PC-9 (cell line): ENCODE measurements at regions not wholly inside any gene's neighbourhood (a gene's known extent, or its start where the extent isn't known, plus 50 kb on each side); places are given as distances from the start of the nearest gene placed in this dataset.
"Not testable (repeated sequence)": the region's sequence is repeated elsewhere in the genome, so short reads cannot be mapped to it uniquely, and the experiment has no call there.

Experiments
- BruUV-seq: library from RNA; stranded (reverse); fragments of 400-500 nt; replicated peaks from 2 replicates; lab custom pipeline; 2021; lab: Mats Ljungman, UMichigan
- CTCF ChIA-PET: fragments of 300-600 bp; sonication (Branson Sonifier 250); formaldehyde crosslinking; loops from one replicate; lab custom pipeline; 2022; ENCODE audit warnings: antibody characterized with exemption; lab: Charles Lee
- POLR2A ChIA-PET: fragments of 300-600 bp; sonication (Branson Sonifier 250); formaldehyde crosslinking; loops from one replicate; lab custom pipeline; 2022; ENCODE audit warnings: antibody characterized with exemption; ENCODE audit not compliant: unreplicated experiment; lab: Charles Lee
- DNase-seq, 2 experiments: peaks; one replicate each; pipeline versions ENCODE4 v3.0.0 to v3.0.0-alpha.2; 2015 to 2022; ENCODE audit warnings: mixed read lengths in 1 of 2
- H2AFZ ChIP-seq: fragments of 200-600 bp; sonication (generic); 2 replicates; pipeline ENCODE4 v1.8.1; 2017; ENCODE audit warnings: antibody characterized with exemption
- H3F3A ChIP-seq: fragments of 200-600 bp; sonication (generic); 2 replicates; pipeline ENCODE4 v1.8.1; 2017; ENCODE audit warnings: antibody characterized with exemption, mild to moderate bottlenecking, low read depth; ENCODE audit not compliant: insufficient read depth
- H3K27ac ChIP-seq: fragments of 200-600 bp; sonication (generic); 2 replicates; pipeline ENCODE4 v1.6.1; 2016; ENCODE audit warnings: mixed run types
- H3K27me3 ChIP-seq: fragments of 200-600 bp; sonication (generic); 2 replicates; pipeline ENCODE4 v1.6.1; 2016; ENCODE audit warnings: low read depth, mixed run types; ENCODE audit not compliant: insufficient read depth
- H3K36me3 ChIP-seq: fragments of 200-600 bp; sonication (generic); 2 replicates; pipeline ENCODE4 v1.6.1; 2016; ENCODE audit warnings: low read depth, mixed run types
- H3K4me1 ChIP-seq: fragments of 200-600 bp; sonication (generic); replicated peaks from 2 replicates; pipeline ENCODE4 v1.6.1; 2016; ENCODE audit warnings: mixed run types; ENCODE audit not compliant: insufficient read depth
- H3K4me2 ChIP-seq: fragments of 200-600 bp; sonication (generic); 2 replicates; pipeline ENCODE4 v1.6.1; 2017; ENCODE audit warnings: mixed run types
- H3K4me3 ChIP-seq: fragments of 200-600 bp; sonication (generic); 2 replicates; pipeline ENCODE4 v1.6.1; 2016; ENCODE audit warnings: mixed run types
- H3K79me2 ChIP-seq: fragments of 200-600 bp; sonication (generic); 2 replicates; pipeline ENCODE4 v1.6.1; 2017; ENCODE audit warnings: low read depth, mixed run types
- H3K9me2 ChIP-seq: fragments of 200-600 bp; sonication (generic); 2 replicates; pipeline ENCODE4 v1.8.1; 2017; ENCODE audit warnings: mild to moderate bottlenecking; ENCODE audit not compliant: insufficient read depth
- H3K9me3 ChIP-seq: fragments of 200-600 bp; sonication (generic); 2 replicates; pipeline ENCODE4 v1.8.1; 2016; ENCODE audit warnings: low read depth; ENCODE audit not compliant: insufficient read depth
- H4K20me1 ChIP-seq: fragments of 200-600 bp; sonication (generic); 2 replicates; pipeline ENCODE4 v1.8.1; 2017; ENCODE audit not compliant: insufficient read depth
- EZH2 ChIP-seq: fragments of 200-600 bp; sonication (generic); IDR thresholded peaks from 2 replicates; pipeline ENCODE4 v1.8.0; 2017; ENCODE audit warnings: antibody characterized with exemption, low read depth
- intact Hi-C: fragments of 100-400 bp; cut with micrococcal nuclease; formaldehyde crosslinking; loops from one replicate; pipeline ENCODE4 v1.10.0; 2022; ENCODE audit not compliant: unreplicated experiment
- TF ChIP-seq, protein P1 (sequence below): fragments of 200-600 bp; sonication (generic); conservative IDR thresholded peaks from 2 replicates; pipeline ENCODE4 v1.6.1; 2017; ENCODE audit warnings: mixed run types, antibody characterized with exemption, mild to moderate bottlenecking, moderate library complexity

- CTCF ChIA-PET = no interaction called here
Measured at GRCh38 chr7:70893422-70893821, 238.5 kb upstream of the GALNT17 start.

GRCh38 chr7:70893971-70894715, 237.8 kb upstream of the GALNT17 start:
- Histone ChIP-seq H2AFZ (no peak overlapping the region), H3K36me3 (no peaks in the 10 kb centered on the region), H3K27ac (no peak overlapping the region), H3K79me2 (no peaks in the 10 kb centered on the region), H3K4me1 (no peaks in the 10 kb centered on the region), H3K4me3 (no peak overlapping the region), H3K4me2 (no peak overlapping the region), H3F3A (no peaks in the 10 kb centered on the region), H3K9me3 (no peaks in the 10 kb centered on the region), H3K27me3 (peaks cover 9% of the 10 kb centered on the region), H4K20me1 (no peaks in the 10 kb centered on the region), H3K9me2 (no peaks in the 10 kb centered on the region)
- BruUV-seq = no TSS peak
- POLR2A ChIA-PET = no interaction called here
- intact Hi-C loops = no loop called here
- DNase-seq = no peak
- TF ChIP-seq, protein P1, sequence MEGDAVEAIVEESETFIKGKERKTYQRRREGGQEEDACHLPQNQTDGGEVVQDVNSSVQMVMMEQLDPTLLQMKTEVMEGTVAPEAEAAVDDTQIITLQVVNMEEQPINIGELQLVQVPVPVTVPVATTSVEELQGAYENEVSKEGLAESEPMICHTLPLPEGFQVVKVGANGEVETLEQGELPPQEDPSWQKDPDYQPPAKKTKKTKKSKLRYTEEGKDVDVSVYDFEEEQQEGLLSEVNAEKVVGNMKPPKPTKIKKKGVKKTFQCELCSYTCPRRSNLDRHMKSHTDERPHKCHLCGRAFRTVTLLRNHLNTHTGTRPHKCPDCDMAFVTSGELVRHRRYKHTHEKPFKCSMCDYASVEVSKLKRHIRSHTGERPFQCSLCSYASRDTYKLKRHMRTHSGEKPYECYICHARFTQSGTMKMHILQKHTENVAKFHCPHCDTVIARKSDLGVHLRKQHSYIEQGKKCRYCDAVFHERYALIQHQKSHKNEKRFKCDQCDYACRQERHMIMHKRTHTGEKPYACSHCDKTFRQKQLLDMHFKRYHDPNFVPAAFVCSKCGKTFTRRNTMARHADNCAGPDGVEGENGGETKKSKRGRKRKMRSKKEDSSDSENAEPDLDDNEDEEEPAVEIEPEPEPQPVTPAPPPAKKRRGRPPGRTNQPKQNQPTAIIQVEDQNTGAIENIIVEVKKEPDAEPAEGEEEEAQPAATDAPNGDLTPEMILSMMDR = no peak
- no peak for TF ChIP-seq EZH2
- CTCF ChIA-PET = no interaction called here

More at GRCh38 chr7:70893422-70893821, 238.5 kb upstream of the GALNT17 start:
- H3K4me1 ChIP-seq = no peaks in the 10 kb centered on the region
- H4K20me1 ChIP-seq = no peaks in the 10 kb centered on the region
- intact Hi-C loops = no loop called here
- H3K9me2 ChIP-seq = no peaks in the 10 kb centered on the region
- H3K4me3 ChIP-seq = no peak overlapping the region
- H3F3A ChIP-seq = no peaks in the 10 kb centered on the region
- no peak for TF ChIP-seq EZH2
- TF ChIP-seq, protein P1 = no peak
- peaks cover 9% of the 10 kb centered on the region for H3K27me3 ChIP-seq
- H3K27ac ChIP-seq = no peak overlapping the region
- no peaks in the 10 kb centered on the region for H3K9me3 ChIP-seq
- POLR2A ChIA-PET = no interaction called here
- no peak for DNase-seq
- no peaks in the 10 kb centered on the region for H3K79me2 ChIP-seq
- no peaks in the 10 kb centered on the region for H3K36me3 ChIP-seq
- H3K4me2 ChIP-seq = no peak overlapping the region
- no TSS peak for BruUV-seq
- no peak overlapping the region for H2AFZ ChIP-seq

DNA sequence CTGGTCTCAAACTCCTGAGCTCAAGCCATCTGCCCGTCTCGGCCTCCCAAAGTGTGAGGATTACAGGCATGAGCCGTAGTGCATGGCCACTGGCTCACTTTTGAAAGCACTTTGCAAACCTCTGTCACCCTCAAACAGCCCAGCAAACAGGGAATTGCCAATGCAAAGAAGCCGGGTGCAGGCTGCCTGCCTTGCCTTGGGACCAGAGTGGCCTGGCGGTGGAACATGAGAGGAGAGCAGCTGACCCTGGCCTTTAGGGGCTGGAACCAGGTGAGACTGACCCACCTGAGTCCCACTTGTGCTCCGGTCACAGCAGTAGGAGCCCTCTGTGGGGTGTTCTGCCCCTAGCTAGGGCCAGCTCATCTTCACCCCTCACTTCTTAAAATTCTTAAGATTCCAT, 237.1 kb upstream of the GALNT17 start:
- ChIA-PET POLR2A (no interaction called here), CTCF (interaction anchor here (0.6 kb wide), 1 partner anchor 45 kb away, joined by 3 read pairs; no protein-coding TSS in a partner anchor)
- Histone ChIP-seq H3F3A (no peaks in the 10 kb centered on the region), H3K9me2 (no peaks in the 10 kb centered on the region), H3K27me3 (peaks cover 9% of the 10 kb centered on the region), H3K4me2 (no peak overlapping the region), H3K9me3 (no peaks in the 10 kb centered on the region), H3K36me3 (no peaks in the 10 kb centered on the region), H3K79me2 (no peaks in the 10 kb centered on the region), H4K20me1 (no peaks in the 10 kb centered on the region), H3K27ac (no peak overlapping the region), H3K4me1 (no peaks in the 10 kb centered on the region), H3K4me3 (no peak overlapping the region), H2AFZ (no peak overlapping the region)
- TF ChIP-seq, protein P1 = no peak
- no peak for TF ChIP-seq EZH2
- intact Hi-C loops = no loop called here
- no peak for DNase-seq
- BruUV-seq = no TSS peak

DNA sequence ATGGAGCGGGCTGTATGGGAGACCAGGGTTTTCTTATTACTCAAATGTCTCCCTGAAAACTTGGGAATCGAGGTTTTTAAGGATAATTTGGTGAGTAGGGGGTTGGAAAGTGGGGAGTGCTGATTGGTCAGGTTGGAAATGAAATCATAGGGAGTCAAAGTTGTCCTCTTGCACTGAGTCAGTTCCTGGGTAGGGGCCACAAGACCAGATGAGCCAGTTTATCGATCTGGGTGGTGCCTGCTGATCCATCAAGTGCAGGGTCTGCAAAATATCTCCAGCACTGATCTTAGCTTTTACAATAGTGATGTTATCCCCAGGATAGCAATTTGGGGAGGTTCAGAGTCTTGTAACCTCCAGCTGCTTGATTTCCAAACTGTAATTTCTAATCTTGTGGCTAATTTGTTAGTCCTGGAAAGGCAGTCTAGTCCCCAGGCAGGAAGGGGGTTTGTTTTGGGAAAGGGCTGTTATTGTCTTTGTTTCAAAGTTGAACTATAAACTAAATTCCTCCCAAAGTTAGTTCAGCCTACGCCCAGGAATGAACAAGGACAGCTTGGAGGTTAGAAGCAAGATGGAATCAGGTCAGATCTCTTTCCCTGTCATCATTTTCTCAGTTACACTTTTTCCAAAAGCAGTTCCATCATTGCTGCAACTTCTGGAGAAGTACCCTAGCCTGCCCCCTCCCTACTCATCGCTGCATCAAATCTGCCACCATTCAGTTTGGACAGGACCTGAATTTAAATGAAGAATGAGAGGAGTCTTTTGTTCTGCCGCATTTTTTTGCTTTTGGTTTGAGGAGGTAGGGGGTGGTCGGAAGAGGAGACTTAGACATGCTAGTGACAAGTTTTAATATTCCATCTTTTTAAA, 236.4 kb upstream of the GALNT17 start:
- H3K79me2 ChIP-seq, DNase-seq, H3K27me3 ChIP-seq, H3F3A ChIP-seq, POLR2A ChIA-PET, H3K4me2 ChIP-seq, H4K20me1 ChIP-seq, H3K9me3 ChIP-seq, H2AFZ ChIP-seq, intact Hi-C loops, H3K9me2 ChIP-seq, H3K27ac ChIP-seq, H3K4me1 ChIP-seq, H3K36me3 ChIP-seq, BruUV-seq, H3K4me3 ChIP-seq: not testable (repeated sequence)
- CTCF ChIA-PET = interaction anchor here (0.6 kb wide), 1 partner anchor 46 kb away, joined by 3 read pairs; no protein-coding TSS in a partner anchor
